ENCODE measurements at regions not wholly inside any gene's neighbourhood (a gene's known extent, or its start where the extent isn't known, plus 50 kb on each side); places are given as distances from the start of the nearest gene placed in this dataset.

- H3K4me3 ChIP-seq (ENCODE audit: low read length), result no peak overlapping the region
Measured at GRCh38 chr19:28744014-28744413, 468.9 kb downstream of the UQCRFS1 start.

GRCh38 chr19:28737021-28737895, 475.7 kb downstream of the UQCRFS1 start:
- TF ChIP-seq CTCF (IDR thresholded peaks at IDR 0.05; ENCODE audit: insufficient read depth, low read depth, low read length, missing control alignments), result peak; percentile 28
- DNase-seq (ENCODE audit: low read depth), result peak; percentile 21
- H3K4me3 ChIP-seq (ENCODE audit: low read length), result no peak overlapping the region

More at GRCh38 chr19:28744014-28744413, 468.9 kb downstream of the UQCRFS1 start:
- no peak for TF ChIP-seq CTCF (IDR thresholded peaks at IDR 0.05; ENCODE audit: insufficient read depth, low read depth, low read length, missing control alignments)
- no peak for DNase-seq (ENCODE audit: low read depth)

GRCh38 chr19:28736528-28736927, 476.4 kb downstream of the UQCRFS1 start:
- no peak overlapping the region for H3K4me3 ChIP-seq (ENCODE audit: low read length)
- no peak for TF ChIP-seq CTCF (IDR thresholded peaks at IDR 0.05; ENCODE audit: insufficient read depth, low read depth, low read length, missing control alignments)
- DNase-seq (ENCODE audit: low read depth), result no peak

- no peak for DNase-seq (ENCODE audit: low read depth)
- TF ChIP-seq CTCF (IDR thresholded peaks at IDR 0.05; ENCODE audit: insufficient read depth, low read depth, low read length, missing control alignments), result no peak
- H3K4me3 ChIP-seq (ENCODE audit: low read length), result no peak overlapping the region
Measured at GRCh38 chr19:28731577-28731976, 481.4 kb downstream of the UQCRFS1 start.

GRCh38 chr19:28730791-28731512, 482.0 kb downstream of the UQCRFS1 start:
- no peak overlapping the region for H3K4me3 ChIP-seq (ENCODE audit: low read length)
- TF ChIP-seq CTCF (IDR thresholded peaks at IDR 0.05; ENCODE audit: insufficient read depth, low read depth, low read length, missing control alignments), result no peak
- DNase-seq (ENCODE audit: low read depth), result no peak

GRCh38 chr19:28727480-28728159, 485.3 kb downstream of the UQCRFS1 start:
- TF ChIP-seq CTCF (IDR thresholded peaks at IDR 0.05; ENCODE audit: insufficient read depth, low read depth, low read length, missing control alignments), result no peak
- DNase-seq (ENCODE audit: low read depth), result peak; percentile 22
- peak overlapping the region; percentile 29 for H3K4me3 ChIP-seq (ENCODE audit: low read length)

Measured in epithelial cell of esophagus (primary cell).